ENCODE measurements at regions not wholly inside any gene's neighbourhood (a gene's known extent, or its start where the extent isn't known, plus 50 kb on each side); places are given as distances from the start of the nearest gene placed in this dataset.
A peak's percentile ranks its signal among the peaks of the same experiment; 100 is the strongest.

GRCh38 chr4:133775881-133776280, 425.7 kb downstream of the PABPC4L start:
- ChIA-PET CTCF (no interaction called here), POLR2A (ENCODE audit: unreplicated experiment) (interaction anchor here (0.5 kb wide), 1 partner anchor 363 kb away, joined by 3 read pairs; no protein-coding TSS in a partner anchor)
- Histone ChIP-seq H3K27ac (ENCODE audit: low read length) (no peak overlapping the region), H3K79me2 (ENCODE audit: low read length) (no peaks in the 10 kb centered on the region), H3K4me1 (ENCODE audit: insufficient read depth, low read length) (no peaks in the 10 kb centered on the region), H2AFZ (ENCODE audit: low read length) (no peak overlapping the region), H3K9ac (ENCODE audit: low read length) (no peak overlapping the region), H3K36me3 (ENCODE audit: low read depth, low read length) (no peaks in the 10 kb centered on the region), H3K9me3 (ENCODE audit: low read length) (no peaks in the 10 kb centered on the region), H4K20me1 (ENCODE audit: low read length) (no peaks in the 10 kb centered on the region), H3K4me2 (ENCODE audit: low read length) (no peak overlapping the region), H3K4me3 (ENCODE audit: low read length) (no peak overlapping the region), H3F3A (ENCODE audit: low read length, unreplicated experiment) (no peaks in the 10 kb centered on the region), H3K9me2 (replicated peaks; ENCODE audit: low read length) (no peaks in the 10 kb centered on the region), H3K27me3 (ENCODE audit: low read length) (no peaks in the 10 kb centered on the region)
- ATAC-seq (peak; percentile 85), DNase-seq (peak; percentile 54)
- intact Hi-C loops (cut with micrococcal nuclease) = no loop called here
- no TSS peak for BruUV-seq (replicated peaks)
- TF ChIP-seq CTCF (conservative IDR thresholded peaks at IDR 0.05; ENCODE audit: low read depth, low read length) = no peak
- no peak for TF ChIP-seq EZH2 (IDR thresholded peaks at IDR 0.05; ENCODE audit: low read length, unreplicated experiment)
- no peak for TF ChIP-seq EZH2phosphoT487 (IDR thresholded peaks at IDR 0.05; ENCODE audit: borderline replicate concordance, low read length)

GRCh38 chr4:133775469-133775868, 426.1 kb downstream of the PABPC4L start:
- ChIA-PET POLR2A (ENCODE audit: unreplicated experiment) (no interaction called here), CTCF (no interaction called here)
- Histone ChIP-seq H4K20me1 (ENCODE audit: low read length) (no peaks in the 10 kb centered on the region), H2AFZ (ENCODE audit: low read length) (no peak overlapping the region), H3K4me2 (ENCODE audit: low read length) (no peak overlapping the region), H3K4me3 (ENCODE audit: low read length) (no peak overlapping the region), H3K9me3 (ENCODE audit: low read length) (no peaks in the 10 kb centered on the region), H3K27me3 (ENCODE audit: low read length) (no peaks in the 10 kb centered on the region), H3K9me2 (replicated peaks; ENCODE audit: low read length) (no peaks in the 10 kb centered on the region), H3K4me1 (ENCODE audit: insufficient read depth, low read length) (no peaks in the 10 kb centered on the region), H3K79me2 (ENCODE audit: low read length) (no peaks in the 10 kb centered on the region), H3K36me3 (ENCODE audit: low read depth, low read length) (no peaks in the 10 kb centered on the region), H3K27ac (ENCODE audit: low read length) (no peak overlapping the region), H3F3A (ENCODE audit: low read length, unreplicated experiment) (no peaks in the 10 kb centered on the region), H3K9ac (ENCODE audit: low read length) (no peak overlapping the region)
- ATAC-seq = peak; percentile 46
- no peak for DNase-seq
- no TSS peak for BruUV-seq (replicated peaks)
- intact Hi-C loops (cut with micrococcal nuclease) = no loop called here
- TF ChIP-seq EZH2 (IDR thresholded peaks at IDR 0.05; ENCODE audit: low read length, unreplicated experiment) (no peak), CTCF (conservative IDR thresholded peaks at IDR 0.05; ENCODE audit: low read depth, low read length) (no peak), EZH2phosphoT487 (IDR thresholded peaks at IDR 0.05; ENCODE audit: borderline replicate concordance, low read length) (no peak)

GRCh38 chr4:133759428-133759827, 442.2 kb downstream of the PABPC4L start:
- intact Hi-C loops (cut with micrococcal nuclease) = no loop called here
- CTCF ChIA-PET = no interaction called here
- ATAC-seq (no peak), DNase-seq (no peak)
- Histone ChIP-seq H3K9me2 (replicated peaks; ENCODE audit: low read length) (no peaks in the 10 kb centered on the region), H3K9ac (ENCODE audit: low read length) (no peak overlapping the region), H3K36me3 (ENCODE audit: low read depth, low read length) (no peaks in the 10 kb centered on the region), H3K4me1 (ENCODE audit: insufficient read depth, low read length) (no peaks in the 10 kb centered on the region), H3K79me2 (ENCODE audit: low read length) (no peaks in the 10 kb centered on the region), H4K20me1 (ENCODE audit: low read length) (no peaks in the 10 kb centered on the region), H2AFZ (ENCODE audit: low read length) (no peak overlapping the region), H3K4me3 (ENCODE audit: low read length) (no peak overlapping the region), H3K27me3 (ENCODE audit: low read length) (no peaks in the 10 kb centered on the region), H3F3A (ENCODE audit: low read length, unreplicated experiment) (no peaks in the 10 kb centered on the region), H3K4me2 (ENCODE audit: low read length) (no peak overlapping the region), H3K27ac (ENCODE audit: low read length) (no peak overlapping the region), H3K9me3 (ENCODE audit: low read length) (no peaks in the 10 kb centered on the region)
- POLR2A ChIA-PET (ENCODE audit: unreplicated experiment) = no interaction called here
- TF ChIP-seq CTCF (conservative IDR thresholded peaks at IDR 0.05; ENCODE audit: low read depth, low read length) = no peak
- no peak for TF ChIP-seq EZH2phosphoT487 (IDR thresholded peaks at IDR 0.05; ENCODE audit: borderline replicate concordance, low read length)
- no peak for TF ChIP-seq EZH2 (IDR thresholded peaks at IDR 0.05; ENCODE audit: low read length, unreplicated experiment)
- BruUV-seq (replicated peaks) = no TSS peak

Measured in PC-3 (cell line).